SK-N-SH treated with all-trans-retinoic acid at 6 μM for 48 hours (cell line): ENCODE measurements at regions not wholly inside any gene's neighbourhood (a gene's known extent, or its start where the extent isn't known, plus 50 kb on each side); places are given as distances from the start of the nearest gene placed in this dataset.
A peak's percentile ranks its signal among the peaks of the same experiment; 100 is the strongest.

Source experiments
- ATAC-seq: fragments of 200-7000 bp; cut with Tn5 transposase; 3 replicates; pipeline ENCODE4 v1.9.1; 2020; ENCODE audit warnings: mild to moderate bottlenecking, moderate library complexity
- CSRNP3 ChIP-seq: fragments of 250-450 bp; sonication (Bioruptor Pico); IDR thresholded peaks from 2 replicates; pipeline ENCODE4 v1.5.1; 2021; ENCODE audit warnings: mild to moderate bottlenecking, moderate library complexity
- ESRRG ChIP-seq: fragments of 250-450 bp; sonication (Bioruptor Pico); IDR thresholded peaks from 2 replicates; pipeline ENCODE4 v1.6.1; 2021; ENCODE audit warnings: mild to moderate bottlenecking
- GLIS3 ChIP-seq: fragments of 250-450 bp; sonication (Bioruptor Pico); IDR thresholded peaks from 2 replicates; pipeline ENCODE4 v1.5.0; 2020; ENCODE audit warnings: mild to moderate bottlenecking, moderate library complexity
- ISL1 ChIP-seq: fragments of 250-450 bp; sonication (Bioruptor Pico); IDR thresholded peaks from 2 replicates; pipeline ENCODE4 v2.1.2; 2022; ENCODE audit warnings: mild to moderate bottlenecking, moderate library complexity
- OSR1 ChIP-seq: fragments of 250-450 bp; sonication (Bioruptor Pico); IDR thresholded peaks from 2 replicates; pipeline ENCODE4 v1.8.0; 2022; ENCODE audit warnings: moderate library complexity, mild to moderate bottlenecking, inconsistent platforms
- PATZ1 ChIP-seq: fragments of 250-450 bp; sonication (Bioruptor Pico); IDR thresholded peaks from 2 replicates; pipeline ENCODE4 v1.8.0; 2020; ENCODE audit warnings: mild to moderate bottlenecking, moderate library complexity, borderline replicate concordance
- PPARA ChIP-seq: fragments of 250-450 bp; sonication (Bioruptor Pico); IDR thresholded peaks from 2 replicates; pipeline ENCODE4 v1.5.0; 2020; ENCODE audit warnings: mild to moderate bottlenecking, borderline replicate concordance
- RARB ChIP-seq: fragments of 250-450 bp; sonication (Bioruptor Pico); IDR thresholded peaks from 2 replicates; pipeline ENCODE4 v1.8.0; 2021; ENCODE audit warnings: mild to moderate bottlenecking, moderate library complexity
- TCF4 ChIP-seq: fragments of 250-450 bp; sonication (Bioruptor Pico); IDR thresholded peaks from 2 replicates; pipeline ENCODE4 v1.8.0; 2021; ENCODE audit warnings: mild to moderate bottlenecking, moderate library complexity, borderline replicate concordance
- ZC3H10 ChIP-seq: fragments of 250-450 bp; sonication (Bioruptor Pico); IDR thresholded peaks from 2 replicates; pipeline ENCODE4 v1.5.1; 2021; ENCODE audit warnings: mild to moderate bottlenecking, moderate library complexity
- ZFP3 ChIP-seq: fragments of 250-450 bp; sonication (Bioruptor Pico); IDR thresholded peaks from 2 replicates; pipeline ENCODE4 v1.5.0; 2020; ENCODE audit warnings: mild to moderate bottlenecking, moderate library complexity
- ZFP30 ChIP-seq: fragments of 450-650 bp; formaldehyde crosslinking; IDR thresholded peaks from 2 replicates; pipeline ENCODE4 v1.5.0; 2022; ENCODE audit warnings: mild to moderate bottlenecking, moderate library complexity
- ZNF565 ChIP-seq: fragments of 450-650 bp; formaldehyde crosslinking; conservative IDR thresholded peaks from 2 replicates; pipeline ENCODE4 v1.5.0; 2020; ENCODE audit warnings: low read depth, mild to moderate bottlenecking, moderate library complexity
- ZNF70 ChIP-seq: fragments of 450-650 bp; formaldehyde crosslinking; IDR thresholded peaks from 2 replicates; pipeline ENCODE4 v1.5.0; 2020; ENCODE audit warnings: mild to moderate bottlenecking, moderate library complexity
- ZNF8 ChIP-seq: fragments of 450-650 bp; formaldehyde crosslinking; IDR thresholded peaks from 2 replicates; pipeline ENCODE4 v1.5.0; 2020; ENCODE audit warnings: mild to moderate bottlenecking, moderate library complexity
- TF ChIP-seq, protein P1 (sequence below): fragments of 250-450 bp; sonication (Bioruptor Pico); IDR thresholded peaks from 2 replicates; pipeline ENCODE4 v1.5.0; 2020; ENCODE audit warnings: mild to moderate bottlenecking, moderate library complexity
- TF ChIP-seq, protein P2 (sequence below): fragments of 250-450 bp; sonication (Bioruptor Pico); IDR thresholded peaks from 2 replicates; pipeline ENCODE4 v1.8.0; 2021; ENCODE audit warnings: low read depth, mild to moderate bottlenecking, moderate library complexity, borderline replicate concordance

- ATAC-seq, result no peak
- TF ChIP-seq, protein P1, sequence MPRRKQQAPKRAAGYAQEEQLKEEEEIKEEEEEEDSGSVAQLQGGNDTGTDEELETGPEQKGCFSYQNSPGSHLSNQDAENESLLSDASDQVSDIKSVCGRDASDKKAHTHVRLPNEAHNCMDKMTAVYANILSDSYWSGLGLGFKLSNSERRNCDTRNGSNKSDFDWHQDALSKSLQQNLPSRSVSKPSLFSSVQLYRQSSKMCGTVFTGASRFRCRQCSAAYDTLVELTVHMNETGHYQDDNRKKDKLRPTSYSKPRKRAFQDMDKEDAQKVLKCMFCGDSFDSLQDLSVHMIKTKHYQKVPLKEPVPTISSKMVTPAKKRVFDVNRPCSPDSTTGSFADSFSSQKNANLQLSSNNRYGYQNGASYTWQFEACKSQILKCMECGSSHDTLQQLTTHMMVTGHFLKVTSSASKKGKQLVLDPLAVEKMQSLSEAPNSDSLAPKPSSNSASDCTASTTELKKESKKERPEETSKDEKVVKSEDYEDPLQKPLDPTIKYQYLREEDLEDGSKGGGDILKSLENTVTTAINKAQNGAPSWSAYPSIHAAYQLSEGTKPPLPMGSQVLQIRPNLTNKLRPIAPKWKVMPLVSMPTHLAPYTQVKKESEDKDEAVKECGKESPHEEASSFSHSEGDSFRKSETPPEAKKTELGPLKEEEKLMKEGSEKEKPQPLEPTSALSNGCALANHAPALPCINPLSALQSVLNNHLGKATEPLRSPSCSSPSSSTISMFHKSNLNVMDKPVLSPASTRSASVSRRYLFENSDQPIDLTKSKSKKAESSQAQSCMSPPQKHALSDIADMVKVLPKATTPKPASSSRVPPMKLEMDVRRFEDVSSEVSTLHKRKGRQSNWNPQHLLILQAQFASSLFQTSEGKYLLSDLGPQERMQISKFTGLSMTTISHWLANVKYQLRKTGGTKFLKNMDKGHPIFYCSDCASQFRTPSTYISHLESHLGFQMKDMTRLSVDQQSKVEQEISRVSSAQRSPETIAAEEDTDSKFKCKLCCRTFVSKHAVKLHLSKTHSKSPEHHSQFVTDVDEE (CRISPR knock-in tag), result no peak
- TF ChIP-seq ISL1 (no peak), ZNF8 (CRISPR knock-in tag) (no peak), ESRRG (CRISPR knock-in tag) (no peak), PPARA (no peak)
- TF ChIP-seq, protein P2, sequence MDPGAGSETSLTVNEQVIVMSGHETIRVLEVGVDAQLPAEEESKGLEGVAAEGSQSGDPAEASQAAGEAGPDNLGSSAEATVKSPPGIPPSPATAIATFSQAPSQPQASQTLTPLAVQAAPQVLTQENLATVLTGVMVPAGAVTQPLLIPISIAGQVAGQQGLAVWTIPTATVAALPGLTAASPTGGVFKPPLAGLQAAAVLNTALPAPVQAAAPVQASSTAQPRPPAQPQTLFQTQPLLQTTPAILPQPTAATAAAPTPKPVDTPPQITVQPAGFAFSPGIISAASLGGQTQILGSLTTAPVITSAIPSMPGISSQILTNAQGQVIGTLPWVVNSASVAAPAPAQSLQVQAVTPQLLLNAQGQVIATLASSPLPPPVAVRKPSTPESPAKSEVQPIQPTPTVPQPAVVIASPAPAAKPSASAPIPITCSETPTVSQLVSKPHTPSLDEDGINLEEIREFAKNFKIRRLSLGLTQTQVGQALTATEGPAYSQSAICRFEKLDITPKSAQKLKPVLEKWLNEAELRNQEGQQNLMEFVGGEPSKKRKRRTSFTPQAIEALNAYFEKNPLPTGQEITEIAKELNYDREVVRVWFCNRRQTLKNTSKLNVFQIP, result no peak
Measured at GRCh38 chr1:9472386-9473031, 66.8 kb upstream of the SLC25A33 start.

GRCh38 chr1:9473032-9473807 is 66.0 kb upstream of the SLC25A33 start:
- TF ChIP-seq OSR1 (no peak), ZNF565 (CRISPR knock-in tag) (no peak), RARB (CRISPR knock-in tag) (no peak)
- TF ChIP-seq, protein P1 (CRISPR knock-in tag), result no peak
- peak; percentile 98 for ATAC-seq

DNA sequence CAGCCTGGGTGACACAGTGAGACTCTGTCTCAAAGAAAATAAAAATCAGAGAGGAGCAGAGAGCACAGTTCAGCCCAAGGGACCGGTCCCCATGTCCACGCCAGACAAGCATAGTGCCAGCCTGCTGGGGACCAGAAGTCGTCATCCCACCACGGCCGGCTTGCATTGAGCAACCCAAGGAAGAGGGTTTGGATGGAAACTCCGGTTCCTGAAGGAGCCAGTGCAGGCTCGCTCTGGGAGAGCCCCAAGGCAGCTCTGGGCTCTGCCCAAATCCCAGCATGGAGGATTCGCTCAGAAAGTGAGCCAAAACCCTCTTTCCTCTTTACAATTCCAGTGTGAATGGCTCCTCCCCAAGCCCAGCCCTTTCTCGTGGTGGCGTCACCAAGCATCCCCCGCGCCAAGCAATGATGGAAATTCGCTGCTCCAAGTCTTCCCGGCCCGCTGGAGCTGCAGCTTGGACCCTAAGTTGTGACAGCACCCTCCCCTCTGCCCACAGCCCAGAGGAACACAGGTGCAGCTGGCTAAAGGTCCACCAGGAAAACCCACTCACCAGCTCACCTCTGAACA is 64.1 kb upstream of the SLC25A33 start:
- ATAC-seq, result no peak

More for the DNA sequence above, 64.1 kb upstream of the SLC25A33 start:
- TF ChIP-seq ZFP30 (CRISPR knock-in tag), result no peak
- TF ChIP-seq ZC3H10 (CRISPR knock-in tag), result no peak
- TF ChIP-seq ISL1, result no peak
- no peak for TF ChIP-seq PATZ1
- no peak for TF ChIP-seq ZNF8 (CRISPR knock-in tag)
- no peak for TF ChIP-seq RARB (CRISPR knock-in tag)
- TF ChIP-seq ZFP3 (CRISPR knock-in tag), result no peak
- TF ChIP-seq OSR1, result no peak
- no peak for TF ChIP-seq TCF4
- TF ChIP-seq CSRNP3 (CRISPR knock-in tag), result no peak
- no peak for TF ChIP-seq ESRRG (CRISPR knock-in tag)
- TF ChIP-seq GLIS3, result no peak
- TF ChIP-seq ZNF70, result no peak
- TF ChIP-seq ZNF565 (CRISPR knock-in tag), result no peak
